OCI-LY7 (cell line): ENCODE measurements at regions not wholly inside any gene's neighbourhood (a gene's known extent, or its start where the extent isn't known, plus 50 kb on each side); places are given as distances from the start of the nearest gene placed in this dataset.

ENCODE experiments used
- EZH2phosphoT487 ChIP-seq: fragments of 200-600 bp; sonication (generic); IDR thresholded peaks from 2 replicates; pipeline ENCODE4 v1.6.1; 2018; ENCODE audit warnings: low read depth, borderline replicate concordance, mild to moderate bottlenecking, mixed run types, antibody characterized with exemption, low read length, moderate library complexity, mixed read lengths
- TF ChIP-seq, protein P1 (sequence below): fragments of 200-600 bp; sonication (generic); conservative IDR thresholded peaks from 2 replicates; pipeline ENCODE4 v1.5.1; 2014; ENCODE audit warnings: mild to moderate bottlenecking, antibody characterized with exemption, low read length, moderate library complexity, mixed read lengths

DNA sequence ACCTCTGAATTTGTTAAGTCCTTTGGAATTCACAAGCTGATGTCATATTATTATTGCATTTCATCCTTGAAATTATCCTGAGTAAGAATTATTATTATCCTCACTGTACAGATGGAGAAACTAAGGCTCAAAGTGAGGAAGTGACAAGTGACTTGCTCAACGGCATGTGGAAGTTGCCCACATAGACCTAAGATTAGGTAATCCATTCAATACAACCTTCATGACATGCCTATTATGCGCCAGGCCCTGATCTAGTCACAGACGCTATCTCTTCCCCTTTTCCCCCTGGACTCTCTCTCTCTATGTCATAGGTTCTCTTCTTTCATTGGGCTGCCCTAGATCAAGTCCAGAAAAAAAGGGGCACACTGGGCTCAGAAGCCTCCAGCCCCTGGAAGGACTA lies 84.9 kb upstream of the KCNK2 start:
- TF ChIP-seq, protein P1, sequence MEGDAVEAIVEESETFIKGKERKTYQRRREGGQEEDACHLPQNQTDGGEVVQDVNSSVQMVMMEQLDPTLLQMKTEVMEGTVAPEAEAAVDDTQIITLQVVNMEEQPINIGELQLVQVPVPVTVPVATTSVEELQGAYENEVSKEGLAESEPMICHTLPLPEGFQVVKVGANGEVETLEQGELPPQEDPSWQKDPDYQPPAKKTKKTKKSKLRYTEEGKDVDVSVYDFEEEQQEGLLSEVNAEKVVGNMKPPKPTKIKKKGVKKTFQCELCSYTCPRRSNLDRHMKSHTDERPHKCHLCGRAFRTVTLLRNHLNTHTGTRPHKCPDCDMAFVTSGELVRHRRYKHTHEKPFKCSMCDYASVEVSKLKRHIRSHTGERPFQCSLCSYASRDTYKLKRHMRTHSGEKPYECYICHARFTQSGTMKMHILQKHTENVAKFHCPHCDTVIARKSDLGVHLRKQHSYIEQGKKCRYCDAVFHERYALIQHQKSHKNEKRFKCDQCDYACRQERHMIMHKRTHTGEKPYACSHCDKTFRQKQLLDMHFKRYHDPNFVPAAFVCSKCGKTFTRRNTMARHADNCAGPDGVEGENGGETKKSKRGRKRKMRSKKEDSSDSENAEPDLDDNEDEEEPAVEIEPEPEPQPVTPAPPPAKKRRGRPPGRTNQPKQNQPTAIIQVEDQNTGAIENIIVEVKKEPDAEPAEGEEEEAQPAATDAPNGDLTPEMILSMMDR: no peak
- no peak for TF ChIP-seq EZH2phosphoT487
